K562 (cell line): ENCODE measurements at regions not wholly inside any gene's neighbourhood (a gene's known extent, or its start where the extent isn't known, plus 50 kb on each side); places are given as distances from the start of the nearest gene placed in this dataset.

ENCODE experiments used
- MEF2D ChIP-seq: conservative IDR thresholded peaks from 2 replicates; pipeline ENCODE4 v1.6.1; 2016; ENCODE audit warnings: low read depth, missing genetic modification characterization, missing compliant biosample characterization
- NFATC3 ChIP-seq: fragments of 450-650 bp; IDR thresholded peaks from 2 replicates; pipeline ENCODE4 v1.6.1; 2017; ENCODE audit warnings: mild to moderate bottlenecking
- POLR2A ChIP-seq: fragments of 450-650 bp; conservative IDR thresholded peaks from 2 replicates; pipeline ENCODE4 v1.6.1; 2016
- SAFB2 ChIP-seq: fragments of 200-400 bp; formaldehyde crosslinking; IDR thresholded peaks from 2 replicates; pipeline ENCODE4 v1.6.1; 2018; ENCODE audit warnings: borderline replicate concordance, low read length, low read depth, moderate library complexity; ENCODE audit not compliant: severe bottlenecking
- TAF1 ChIP-seq: IDR thresholded peaks from 2 replicates; pipeline ENCODE4 v1.6.1; 2011; ENCODE audit warnings: mild to moderate bottlenecking, low read length, moderate library complexity; ENCODE audit not compliant: insufficient read depth, control insufficient read depth, severe bottlenecking; ENCODE audit errors: extremely low read depth
- TFAP4 ChIP-seq: sonication (generic); formaldehyde crosslinking; IDR thresholded peaks from 2 replicates; pipeline ENCODE4 v1.8.0; 2022; ENCODE audit warnings: missing genetic modification reagents, mild to moderate bottlenecking, moderate library complexity, borderline replicate concordance
- ZNF121 ChIP-seq: sonication (generic); formaldehyde crosslinking; conservative IDR thresholded peaks from 2 replicates; pipeline ENCODE4 v1.8.0; 2022; ENCODE audit warnings: missing genetic modification reagents
- ZNF780A ChIP-seq: fragments of 250-450 bp; sonication (Bioruptor Pico); IDR thresholded peaks from 2 replicates; pipeline ENCODE4 v1.5.0; 2021; ENCODE audit warnings: mild to moderate bottlenecking
- TF ChIP-seq, protein P1 (sequence below), 2 experiments: IDR thresholded peaks; 2 replicates each; pipeline ENCODE4 v1.6.1; 2012; ENCODE audit warnings: improper control_type of control experiment in 2 of 2, low read depth in 2 of 2, low read length in 2 of 2, borderline replicate concordance in 1 of 2
- TF ChIP-seq, protein P2 (sequence below), 2 experiments: fragments of 450-650 bp in 1 of 2; IDR thresholded peaks; 2 replicates each; pipeline ENCODE4 v1.6.1; 2011 to 2017; ENCODE audit warnings: low read depth in 2 of 2, antibody characterized with exemption in 1 of 2, borderline replicate concordance in 1 of 2, low read length in 1 of 2, mild to moderate bottlenecking in 1 of 2, mixed read lengths in 1 of 2; ENCODE audit not compliant: control insufficient read depth in 1 of 2
- TF ChIP-seq, protein P3 (sequence below), 3 experiments: IDR thresholded peaks in 2 of 3; conservative IDR thresholded peaks in 1 of 3; 2 replicates each; pipeline ENCODE4 v1.5.1; 2011 to 2012; ENCODE audit warnings: low read length in 3 of 3, mild to moderate bottlenecking in 3 of 3, control low read depth in 2 of 3, improper control_type of control experiment in 1 of 3, inconsistent platforms in 1 of 3, low read depth in 1 of 3, mixed read lengths in 1 of 3, moderate library complexity in 1 of 3; ENCODE audit not compliant: insufficient read depth in 2 of 3

DNA sequence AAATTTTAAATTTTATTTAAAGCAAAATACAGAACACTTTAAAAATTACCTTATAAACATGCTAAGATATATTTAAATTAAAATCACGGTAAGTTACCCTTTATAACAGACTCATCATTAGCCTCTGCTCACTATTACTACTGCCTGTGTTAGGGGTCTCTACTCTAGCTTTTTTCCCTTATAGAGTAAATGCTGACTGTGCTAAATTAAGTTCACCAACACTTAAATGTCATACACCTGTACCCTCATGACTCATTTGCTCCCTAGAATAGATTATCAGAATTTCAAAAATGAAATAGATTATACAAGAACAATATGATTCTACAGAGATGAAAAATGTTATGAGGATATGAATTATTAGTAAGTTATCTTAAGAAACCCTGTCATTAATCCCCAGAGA is 131.1 kb upstream of the INPP4B start:
- TF ChIP-seq POLR2A (no peak), SAFB2 (no peak), ZNF121 (CRISPR knock-in tag) (no peak), TFAP4 (CRISPR knock-in tag) (no peak), NFATC3 (no peak), MEF2D (no peak), ZNF780A (CRISPR knock-in tag) (no peak), TAF1 (no peak)
- TF ChIP-seq, protein P1, sequence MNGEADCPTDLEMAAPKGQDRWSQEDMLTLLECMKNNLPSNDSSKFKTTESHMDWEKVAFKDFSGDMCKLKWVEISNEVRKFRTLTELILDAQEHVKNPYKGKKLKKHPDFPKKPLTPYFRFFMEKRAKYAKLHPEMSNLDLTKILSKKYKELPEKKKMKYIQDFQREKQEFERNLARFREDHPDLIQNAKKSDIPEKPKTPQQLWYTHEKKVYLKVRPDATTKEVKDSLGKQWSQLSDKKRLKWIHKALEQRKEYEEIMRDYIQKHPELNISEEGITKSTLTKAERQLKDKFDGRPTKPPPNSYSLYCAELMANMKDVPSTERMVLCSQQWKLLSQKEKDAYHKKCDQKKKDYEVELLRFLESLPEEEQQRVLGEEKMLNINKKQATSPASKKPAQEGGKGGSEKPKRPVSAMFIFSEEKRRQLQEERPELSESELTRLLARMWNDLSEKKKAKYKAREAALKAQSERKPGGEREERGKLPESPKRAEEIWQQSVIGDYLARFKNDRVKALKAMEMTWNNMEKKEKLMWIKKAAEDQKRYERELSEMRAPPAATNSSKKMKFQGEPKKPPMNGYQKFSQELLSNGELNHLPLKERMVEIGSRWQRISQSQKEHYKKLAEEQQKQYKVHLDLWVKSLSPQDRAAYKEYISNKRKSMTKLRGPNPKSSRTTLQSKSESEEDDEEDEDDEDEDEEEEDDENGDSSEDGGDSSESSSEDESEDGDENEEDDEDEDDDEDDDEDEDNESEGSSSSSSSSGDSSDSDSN (IDR thresholded peaks at IDR 0.05; ENCODE audit: borderline replicate concordance in 1 of 2, low read depth in 2 of 2, low read length in 2 of 2), result no peak
- TF ChIP-seq, protein P2, sequence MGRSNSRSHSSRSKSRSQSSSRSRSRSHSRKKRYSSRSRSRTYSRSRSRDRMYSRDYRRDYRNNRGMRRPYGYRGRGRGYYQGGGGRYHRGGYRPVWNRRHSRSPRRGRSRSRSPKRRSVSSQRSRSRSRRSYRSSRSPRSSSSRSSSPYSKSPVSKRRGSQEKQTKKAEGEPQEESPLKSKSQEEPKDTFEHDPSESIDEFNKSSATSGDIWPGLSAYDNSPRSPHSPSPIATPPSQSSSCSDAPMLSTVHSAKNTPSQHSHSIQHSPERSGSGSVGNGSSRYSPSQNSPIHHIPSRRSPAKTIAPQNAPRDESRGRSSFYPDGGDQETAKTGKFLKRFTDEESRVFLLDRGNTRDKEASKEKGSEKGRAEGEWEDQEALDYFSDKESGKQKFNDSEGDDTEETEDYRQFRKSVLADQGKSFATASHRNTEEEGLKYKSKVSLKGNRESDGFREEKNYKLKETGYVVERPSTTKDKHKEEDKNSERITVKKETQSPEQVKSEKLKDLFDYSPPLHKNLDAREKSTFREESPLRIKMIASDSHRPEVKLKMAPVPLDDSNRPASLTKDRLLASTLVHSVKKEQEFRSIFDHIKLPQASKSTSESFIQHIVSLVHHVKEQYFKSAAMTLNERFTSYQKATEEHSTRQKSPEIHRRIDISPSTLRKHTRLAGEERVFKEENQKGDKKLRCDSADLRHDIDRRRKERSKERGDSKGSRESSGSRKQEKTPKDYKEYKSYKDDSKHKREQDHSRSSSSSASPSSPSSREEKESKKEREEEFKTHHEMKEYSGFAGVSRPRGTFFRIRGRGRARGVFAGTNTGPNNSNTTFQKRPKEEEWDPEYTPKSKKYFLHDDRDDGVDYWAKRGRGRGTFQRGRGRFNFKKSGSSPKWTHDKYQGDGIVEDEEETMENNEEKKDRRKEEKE (IDR thresholded peaks at IDR 0.05; ENCODE audit: borderline replicate concordance in 1 of 2, control insufficient read depth in 1 of 2, low read depth in 2 of 2, low read length in 1 of 2), result no peak
- TF ChIP-seq, protein P3, sequence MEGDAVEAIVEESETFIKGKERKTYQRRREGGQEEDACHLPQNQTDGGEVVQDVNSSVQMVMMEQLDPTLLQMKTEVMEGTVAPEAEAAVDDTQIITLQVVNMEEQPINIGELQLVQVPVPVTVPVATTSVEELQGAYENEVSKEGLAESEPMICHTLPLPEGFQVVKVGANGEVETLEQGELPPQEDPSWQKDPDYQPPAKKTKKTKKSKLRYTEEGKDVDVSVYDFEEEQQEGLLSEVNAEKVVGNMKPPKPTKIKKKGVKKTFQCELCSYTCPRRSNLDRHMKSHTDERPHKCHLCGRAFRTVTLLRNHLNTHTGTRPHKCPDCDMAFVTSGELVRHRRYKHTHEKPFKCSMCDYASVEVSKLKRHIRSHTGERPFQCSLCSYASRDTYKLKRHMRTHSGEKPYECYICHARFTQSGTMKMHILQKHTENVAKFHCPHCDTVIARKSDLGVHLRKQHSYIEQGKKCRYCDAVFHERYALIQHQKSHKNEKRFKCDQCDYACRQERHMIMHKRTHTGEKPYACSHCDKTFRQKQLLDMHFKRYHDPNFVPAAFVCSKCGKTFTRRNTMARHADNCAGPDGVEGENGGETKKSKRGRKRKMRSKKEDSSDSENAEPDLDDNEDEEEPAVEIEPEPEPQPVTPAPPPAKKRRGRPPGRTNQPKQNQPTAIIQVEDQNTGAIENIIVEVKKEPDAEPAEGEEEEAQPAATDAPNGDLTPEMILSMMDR (IDR thresholded peaks at IDR 0.05 in 2 of 3, conservative IDR thresholded peaks at IDR 0.05 in 1 of 3; ENCODE audit: insufficient read depth in 2 of 3, low read depth in 1 of 3, low read length in 3 of 3), result no peak
